ENCODE measurements at regions not wholly inside any gene's neighbourhood (a gene's known extent, or its start where the extent isn't known, plus 50 kb on each side); places are given as distances from the start of the nearest gene placed in this dataset.

GRCh38 chr9:13035822-13036221, 243.7 kb downstream of the MPDZ start:
- TF ChIP-seq, protein P1, sequence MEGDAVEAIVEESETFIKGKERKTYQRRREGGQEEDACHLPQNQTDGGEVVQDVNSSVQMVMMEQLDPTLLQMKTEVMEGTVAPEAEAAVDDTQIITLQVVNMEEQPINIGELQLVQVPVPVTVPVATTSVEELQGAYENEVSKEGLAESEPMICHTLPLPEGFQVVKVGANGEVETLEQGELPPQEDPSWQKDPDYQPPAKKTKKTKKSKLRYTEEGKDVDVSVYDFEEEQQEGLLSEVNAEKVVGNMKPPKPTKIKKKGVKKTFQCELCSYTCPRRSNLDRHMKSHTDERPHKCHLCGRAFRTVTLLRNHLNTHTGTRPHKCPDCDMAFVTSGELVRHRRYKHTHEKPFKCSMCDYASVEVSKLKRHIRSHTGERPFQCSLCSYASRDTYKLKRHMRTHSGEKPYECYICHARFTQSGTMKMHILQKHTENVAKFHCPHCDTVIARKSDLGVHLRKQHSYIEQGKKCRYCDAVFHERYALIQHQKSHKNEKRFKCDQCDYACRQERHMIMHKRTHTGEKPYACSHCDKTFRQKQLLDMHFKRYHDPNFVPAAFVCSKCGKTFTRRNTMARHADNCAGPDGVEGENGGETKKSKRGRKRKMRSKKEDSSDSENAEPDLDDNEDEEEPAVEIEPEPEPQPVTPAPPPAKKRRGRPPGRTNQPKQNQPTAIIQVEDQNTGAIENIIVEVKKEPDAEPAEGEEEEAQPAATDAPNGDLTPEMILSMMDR (conservative IDR thresholded peaks at IDR 0.05; ENCODE audit: low read depth, low read length), result no peak
- no peak for TF ChIP-seq EZH2 (IDR thresholded peaks at IDR 0.05; ENCODE audit: borderline replicate concordance, low read depth, low read length, poor library complexity, severe bottlenecking)

Measured in A673 (cell line).